ENCODE measurements at regions not wholly inside any gene's neighbourhood (a gene's known extent, or its start where the extent isn't known, plus 50 kb on each side); places are given as distances from the start of the nearest gene placed in this dataset.

GRCh38 chr5:155938051-155938450 is 388.9 kb upstream of the SGCD start:
- no peak overlapping the region for H3K27ac ChIP-seq (ENCODE audit: low read depth, low read length)
- ChIA-PET CTCF (no interaction called here), RAD21 (ENCODE audit: low non-redundant PET in 1 of 2, low total read pairs in 2 of 2, uncharacterized antibody in 2 of 2, unreplicated experiment in 2 of 2) (no interaction called here), POLR2A (no interaction called here)
- H4K20me1 ChIP-seq (ENCODE audit: insufficient read depth) = no peaks in the 10 kb centered on the region; the same call in 1 of the 2 replicates
- no peaks in the 10 kb centered on the region for H3K36me3 ChIP-seq (ENCODE audit: control insufficient read depth in 1 of 2, insufficient read depth in 2 of 2, low read length in 2 of 2)
- H3K79me2 ChIP-seq (ENCODE audit: insufficient read depth, low read length) = no peaks in the 10 kb centered on the region
- H3K4me1 ChIP-seq (ENCODE audit: control insufficient read depth in 1 of 2, insufficient read depth in 2 of 2, low read length in 2 of 2) = no peaks in the 10 kb centered on the region
- DNase-seq (ENCODE audit: low read depth, low spot score) (no peak), ATAC-seq (no peak)
- no TSS peak for BruUV-seq (replicated peaks)
- no peak overlapping the region for H3K4me2 ChIP-seq (ENCODE audit: low read length)
- no peak overlapping the region for H3K9ac ChIP-seq (ENCODE audit: low read length)
- TF ChIP-seq ELF1 (IDR thresholded peaks at IDR 0.05; ENCODE audit: borderline replicate concordance, low read depth) (no peak), MAX (IDR thresholded peaks at IDR 0.05) (no peak), REST (IDR thresholded peaks at IDR 0.05; ENCODE audit: low read depth) (no peak), TCF7L2 (IDR thresholded peaks at IDR 0.05; ENCODE audit: borderline replicate concordance, extremely low read depth, insufficient read depth, insufficient read length) (no peak), SIN3A (IDR thresholded peaks at IDR 0.05; ENCODE audit: low read depth) (no peak), FOSL1 (IDR thresholded peaks at IDR 0.05; ENCODE audit: low read depth) (no peak), RAD21 (IDR thresholded peaks at IDR 0.05; ENCODE audit: low read depth) (no peak), JUND (IDR thresholded peaks at IDR 0.05) (no peak), ZFX (IDR thresholded peaks at IDR 0.05) (no peak), ZNF274 (IDR thresholded peaks at IDR 0.05; ENCODE audit: low read depth, low read length) (no peak), YY1 (IDR thresholded peaks at IDR 0.05; ENCODE audit: extremely low read depth, insufficient replicate concordance, low read depth, low read length) (no peak), EZH2phosphoT487 (IDR thresholded peaks at IDR 0.05; ENCODE audit: borderline replicate concordance) (no peak)
- H3K27me3 ChIP-seq (ENCODE audit: insufficient read depth, low read length) = no peaks in the 10 kb centered on the region
- intact Hi-C loops (cut with micrococcal nuclease) = no loop called here
- no peak overlapping the region for H3K4me3 ChIP-seq (replicated peaks in 1 of 2; ENCODE audit: low read depth in 1 of 2, low read length in 2 of 2)
- H2AFZ ChIP-seq (ENCODE audit: low read depth, low read length, poor library complexity, severe bottlenecking) = no peak overlapping the region
- H3K9me3 ChIP-seq (ENCODE audit: control insufficient read depth in 1 of 2, insufficient read depth in 1 of 2, low read depth in 1 of 2, low read length in 2 of 2) = no peaks in the 10 kb centered on the region; a peak in 1 of 4 replicates
- no peaks in the 10 kb centered on the region for H3K9me2 ChIP-seq (ENCODE audit: insufficient read depth)
